ENCODE measurements at regions not wholly inside any gene's neighbourhood (a gene's known extent, or its start where the extent isn't known, plus 50 kb on each side); places are given as distances from the start of the nearest gene placed in this dataset.
"Not testable (repeated sequence)": the region's sequence is repeated elsewhere in the genome, so short reads cannot be mapped to it uniquely, and the experiment has no call there.

DNA sequence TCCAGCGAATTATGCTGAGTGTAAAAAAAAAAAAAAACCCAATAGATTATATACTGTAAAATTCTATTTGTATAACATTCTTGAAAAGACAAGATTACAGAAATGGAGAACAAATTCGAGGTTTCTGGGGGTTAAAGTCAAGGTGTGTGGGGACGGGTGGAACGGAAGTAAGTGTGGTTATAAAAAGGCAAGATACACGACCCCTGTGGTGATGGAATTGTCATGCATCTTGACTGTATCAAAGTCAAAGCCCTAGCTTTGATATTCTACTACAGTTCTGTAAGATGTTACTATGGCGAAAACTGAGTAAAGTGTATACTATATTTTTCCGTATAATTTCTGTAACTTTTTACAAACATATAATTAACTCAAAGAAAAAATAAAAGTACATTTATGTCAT is 718.2 kb upstream of the PCDH15 start:
- Histone ChIP-seq H3K27me3 (no peaks in the 10 kb centered on the region), H3K27ac (replicated peaks in 1 of 4) (no peak overlapping the region), H3K36me3 (no peaks in the 10 kb centered on the region), H3K4me3 (no peak overlapping the region), H3K9me3 (no peaks in the 10 kb centered on the region), H3K4me1 (no peaks in the 10 kb centered on the region)
- DNase-seq (ENCODE audit: extremely low spot score): no peak
- WGBS: 69% methylated on average over 7 of the region's 7 CpGs
- no peak for TF ChIP-seq POLR2A (IDR thresholded peaks at IDR 0.05; ENCODE audit: low read depth)
- intact Hi-C loops (cut with DNase I): no loop called here

- H3K4me3 ChIP-seq; H3K27me3 ChIP-seq; H3K36me3 ChIP-seq; H3K4me1 ChIP-seq; DNase-seq (ENCODE audit: extremely low spot score); H3K9me3 ChIP-seq; H3K27ac ChIP-seq (replicated peaks in 1 of 4); intact Hi-C loops (cut with DNase I): not testable (repeated sequence)
- 31% methylated on average over 1 of the region's 1 CpG for WGBS
Observed at GRCh38 chr10:55518416-55518815, 717.4 kb upstream of the PCDH15 start.

GRCh38 chr10:55509168-55509567 is 708.1 kb upstream of the PCDH15 start:
- intact Hi-C loops (cut with DNase I): no loop called here
- peak overlapping the region in 2 of 4 donors; percentile 15 to 41 for H3K4me3 ChIP-seq
- no peaks in the 10 kb centered on the region for H3K27me3 ChIP-seq
- DNase-seq (ENCODE audit: extremely low spot score): no peak
- no peak overlapping the region for H3K27ac ChIP-seq (replicated peaks in 1 of 4)
- H3K36me3 ChIP-seq: no peaks in the 10 kb centered on the region
- H3K9me3 ChIP-seq: no peaks in the 10 kb centered on the region
- H3K4me1 ChIP-seq: no peaks in the 10 kb centered on the region
- TF ChIP-seq POLR2AphosphoS5 (IDR thresholded peaks at IDR 0.05): no peak
- no peak for TF ChIP-seq POLR2A (IDR thresholded peaks at IDR 0.05; ENCODE audit: low read depth)
- TF ChIP-seq, protein P1, sequence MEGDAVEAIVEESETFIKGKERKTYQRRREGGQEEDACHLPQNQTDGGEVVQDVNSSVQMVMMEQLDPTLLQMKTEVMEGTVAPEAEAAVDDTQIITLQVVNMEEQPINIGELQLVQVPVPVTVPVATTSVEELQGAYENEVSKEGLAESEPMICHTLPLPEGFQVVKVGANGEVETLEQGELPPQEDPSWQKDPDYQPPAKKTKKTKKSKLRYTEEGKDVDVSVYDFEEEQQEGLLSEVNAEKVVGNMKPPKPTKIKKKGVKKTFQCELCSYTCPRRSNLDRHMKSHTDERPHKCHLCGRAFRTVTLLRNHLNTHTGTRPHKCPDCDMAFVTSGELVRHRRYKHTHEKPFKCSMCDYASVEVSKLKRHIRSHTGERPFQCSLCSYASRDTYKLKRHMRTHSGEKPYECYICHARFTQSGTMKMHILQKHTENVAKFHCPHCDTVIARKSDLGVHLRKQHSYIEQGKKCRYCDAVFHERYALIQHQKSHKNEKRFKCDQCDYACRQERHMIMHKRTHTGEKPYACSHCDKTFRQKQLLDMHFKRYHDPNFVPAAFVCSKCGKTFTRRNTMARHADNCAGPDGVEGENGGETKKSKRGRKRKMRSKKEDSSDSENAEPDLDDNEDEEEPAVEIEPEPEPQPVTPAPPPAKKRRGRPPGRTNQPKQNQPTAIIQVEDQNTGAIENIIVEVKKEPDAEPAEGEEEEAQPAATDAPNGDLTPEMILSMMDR (IDR thresholded peaks at IDR 0.05): no peak
- TF ChIP-seq EP300 (IDR thresholded peaks at IDR 0.05): no peak
- WGBS: 49% methylated on average over 4 of the region's 4 CpGs

GRCh38 chr10:55500931-55501559 is 700.0 kb upstream of the PCDH15 start:
- Histone ChIP-seq H3K4me1 (no peaks in the 10 kb centered on the region), H3K4me3 (no peak overlapping the region), H3K27ac (replicated peaks in 1 of 4) (no peak overlapping the region), H3K27me3 (no peaks in the 10 kb centered on the region), H3K9me3 (no peaks in the 10 kb centered on the region), H3K36me3 (no peaks in the 10 kb centered on the region)
- TF ChIP-seq, protein P1 (IDR thresholded peaks at IDR 0.05): peak in 1 of 3 experiments; percentile 42
- TF ChIP-seq POLR2A (IDR thresholded peaks at IDR 0.05; ENCODE audit: low read depth): no peak
- WGBS: 11% methylated on average over 1 of the region's 1 CpG
- intact Hi-C loops (cut with DNase I): no loop called here
- DNase-seq (ENCODE audit: extremely low spot score): no peak

GRCh38 chr10:55497893-55498499 is 697.0 kb upstream of the PCDH15 start:
- DNase-seq (ENCODE audit: extremely low spot score): no peak
- Histone ChIP-seq H3K4me1 (no peaks in the 10 kb centered on the region), H3K27ac (replicated peaks in 1 of 4) (no peak overlapping the region), H3K4me3 (no peak overlapping the region), H3K27me3 (no peaks in the 10 kb centered on the region), H3K9me3 (no peaks in the 10 kb centered on the region), H3K36me3 (no peaks in the 10 kb centered on the region)
- no peak for TF ChIP-seq EP300 (IDR thresholded peaks at IDR 0.05)
- no peak for TF ChIP-seq POLR2A (IDR thresholded peaks at IDR 0.05; ENCODE audit: low read depth)
- no peak for TF ChIP-seq POLR2AphosphoS5 (IDR thresholded peaks at IDR 0.05)
- TF ChIP-seq, protein P1 (IDR thresholded peaks at IDR 0.05): no peak
- intact Hi-C loops (cut with DNase I): no loop called here
- WGBS: 75% methylated on average over 4 of the region's 4 CpGs

DNA sequence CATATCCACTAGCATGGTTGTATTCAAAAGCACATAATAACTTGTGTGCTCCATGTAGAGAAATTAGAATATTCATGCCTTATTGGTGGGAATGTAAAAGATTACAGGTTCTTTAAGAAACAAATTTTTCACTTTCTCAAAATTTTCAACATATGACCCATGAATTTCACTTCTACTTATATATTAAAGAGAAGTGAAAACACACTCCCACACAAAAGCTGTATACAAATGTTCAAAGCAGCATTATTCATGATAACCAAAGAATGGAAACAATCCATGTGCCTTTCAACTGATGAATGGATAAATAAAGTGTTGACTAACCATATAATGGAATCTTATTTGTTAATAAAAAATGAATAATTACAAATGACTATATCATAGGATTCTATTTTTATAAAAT is 694.5 kb upstream of the PCDH15 start:
- no peaks in the 10 kb centered on the region for H3K36me3 ChIP-seq
- TF ChIP-seq, protein P1 (IDR thresholded peaks at IDR 0.05): no peak
- no peak for TF ChIP-seq POLR2AphosphoS5 (IDR thresholded peaks at IDR 0.05)
- TF ChIP-seq POLR2A (IDR thresholded peaks at IDR 0.05; ENCODE audit: low read depth): no peak
- H3K4me1 ChIP-seq: no peaks in the 10 kb centered on the region
- no peaks in the 10 kb centered on the region for H3K9me3 ChIP-seq
- no peak for DNase-seq (ENCODE audit: extremely low spot score)
- H3K27ac ChIP-seq (replicated peaks in 1 of 4): no peak overlapping the region
- H3K27me3 ChIP-seq: no peaks in the 10 kb centered on the region
- H3K4me3 ChIP-seq: no peak overlapping the region
- intact Hi-C loops (cut with DNase I): no loop called here
